ENCODE measurements at regions not wholly inside any gene's neighbourhood (a gene's known extent, or its start where the extent isn't known, plus 50 kb on each side); places are given as distances from the start of the nearest gene placed in this dataset.

DNA sequence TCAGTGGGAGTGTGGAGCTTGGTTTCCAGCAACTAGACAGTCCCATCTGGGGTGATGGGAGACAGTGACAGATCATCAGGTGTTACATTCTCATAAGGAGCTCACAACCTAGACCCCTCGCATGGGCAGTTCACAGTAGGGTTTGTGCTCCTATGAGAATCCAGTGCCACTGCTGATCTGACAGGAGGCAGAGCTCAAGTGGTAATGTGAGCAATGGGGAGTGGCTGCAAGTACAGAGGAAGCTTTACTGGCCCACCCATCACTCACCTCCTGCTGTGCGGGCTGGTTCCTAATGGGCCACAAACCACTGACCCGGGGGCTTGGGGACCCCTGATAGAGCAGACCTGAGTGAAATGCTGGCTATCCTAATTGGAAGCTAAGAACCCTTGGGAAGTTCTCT, 242.8 kb downstream of the BAMBI start:
- H3K27ac ChIP-seq = no peak overlapping the region
- no peak for TF ChIP-seq POLR2A (IDR thresholded peaks at IDR 0.05)
- TF ChIP-seq, protein P1, sequence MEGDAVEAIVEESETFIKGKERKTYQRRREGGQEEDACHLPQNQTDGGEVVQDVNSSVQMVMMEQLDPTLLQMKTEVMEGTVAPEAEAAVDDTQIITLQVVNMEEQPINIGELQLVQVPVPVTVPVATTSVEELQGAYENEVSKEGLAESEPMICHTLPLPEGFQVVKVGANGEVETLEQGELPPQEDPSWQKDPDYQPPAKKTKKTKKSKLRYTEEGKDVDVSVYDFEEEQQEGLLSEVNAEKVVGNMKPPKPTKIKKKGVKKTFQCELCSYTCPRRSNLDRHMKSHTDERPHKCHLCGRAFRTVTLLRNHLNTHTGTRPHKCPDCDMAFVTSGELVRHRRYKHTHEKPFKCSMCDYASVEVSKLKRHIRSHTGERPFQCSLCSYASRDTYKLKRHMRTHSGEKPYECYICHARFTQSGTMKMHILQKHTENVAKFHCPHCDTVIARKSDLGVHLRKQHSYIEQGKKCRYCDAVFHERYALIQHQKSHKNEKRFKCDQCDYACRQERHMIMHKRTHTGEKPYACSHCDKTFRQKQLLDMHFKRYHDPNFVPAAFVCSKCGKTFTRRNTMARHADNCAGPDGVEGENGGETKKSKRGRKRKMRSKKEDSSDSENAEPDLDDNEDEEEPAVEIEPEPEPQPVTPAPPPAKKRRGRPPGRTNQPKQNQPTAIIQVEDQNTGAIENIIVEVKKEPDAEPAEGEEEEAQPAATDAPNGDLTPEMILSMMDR (IDR thresholded peaks at IDR 0.05) = no peak
- 70 to 76% methylated on average over 3 of the region's 3 CpGs for WGBS, 2 donors
- DNase-seq (no peak), ATAC-seq (no peak)
- no peaks in the 10 kb centered on the region for H3K27me3 ChIP-seq
- H3K4me3 ChIP-seq = no peak overlapping the region
- H3K9me3 ChIP-seq = no peaks in the 10 kb centered on the region
- peaks cover 10% of the 10 kb centered on the region for H3K4me1 ChIP-seq
- intact Hi-C loops (cut with DNase I) = no loop called here
- H3K36me3 ChIP-seq (replicated peaks in 1 of 2; ENCODE audit: insufficient read depth in 1 of 2, low read depth in 2 of 2) = no peaks in the 10 kb centered on the region

DNA sequence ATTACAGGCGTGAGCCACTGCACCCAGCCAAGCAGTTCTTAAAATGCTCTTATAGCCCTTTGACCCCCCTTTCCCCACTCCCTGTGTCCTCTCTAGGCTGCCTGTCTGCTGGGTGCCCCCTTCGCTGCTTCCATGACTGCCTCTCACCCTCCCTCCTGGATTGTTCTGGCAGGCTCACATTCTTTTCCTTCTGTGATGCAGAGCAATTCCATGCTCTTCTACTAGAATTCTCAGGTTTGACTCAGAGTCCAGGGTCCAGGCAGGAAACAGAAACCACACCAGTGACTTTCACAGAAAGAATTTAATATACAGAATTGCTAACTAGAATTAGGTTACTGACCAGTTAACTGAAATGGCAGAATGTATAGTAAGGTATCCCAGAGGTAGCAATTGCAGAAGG, 244.8 kb downstream of the BAMBI start:
- no peak for ATAC-seq
- Histone ChIP-seq H3K36me3 (replicated peaks in 1 of 2; ENCODE audit: insufficient read depth in 1 of 2, low read depth in 2 of 2) (no peaks in the 10 kb centered on the region), H3K27ac (no peak overlapping the region), H3K9me3 (no peaks in the 10 kb centered on the region), H3K4me3 (no peak overlapping the region), H3K27me3 (no peaks in the 10 kb centered on the region), H3K4me1 (no peaks in the 10 kb centered on the region)
- no peak for DNase-seq
- TF ChIP-seq POLR2A (IDR thresholded peaks at IDR 0.05) = no peak
- TF ChIP-seq, protein P1 (IDR thresholded peaks at IDR 0.05) = no peak
- intact Hi-C loops (cut with DNase I) = no loop called here
- 83 to 91% methylated on average over 2 of the region's 2 CpGs for WGBS, 2 donors

DNA sequence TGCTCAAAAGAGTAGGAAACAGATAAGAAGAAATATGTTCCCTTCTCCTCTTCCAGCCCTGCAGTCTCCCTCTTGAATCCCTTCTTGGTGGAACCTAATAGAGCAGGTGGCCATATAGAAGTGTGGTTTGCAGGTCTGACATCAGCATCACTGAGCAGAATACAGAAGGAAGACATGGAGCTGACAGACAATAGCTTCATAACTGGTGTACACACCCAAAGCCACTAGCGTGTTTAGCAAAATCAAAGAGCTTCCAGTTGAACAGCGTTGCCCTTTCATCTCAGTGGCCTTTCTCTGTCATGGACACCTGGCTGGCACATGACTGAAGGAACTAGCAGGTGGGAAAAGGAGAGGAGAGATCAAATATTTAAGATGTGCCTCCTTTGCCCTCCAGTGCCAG, 245.5 kb downstream of the BAMBI start:
- no peaks in the 10 kb centered on the region for H3K27me3 ChIP-seq
- no peak overlapping the region for H3K4me3 ChIP-seq
- TF ChIP-seq, protein P1 (IDR thresholded peaks at IDR 0.05) = no peak
- TF ChIP-seq POLR2A (IDR thresholded peaks at IDR 0.05) = no peak
- no peak overlapping the region for H3K27ac ChIP-seq
- no peaks in the 10 kb centered on the region for H3K36me3 ChIP-seq (replicated peaks in 1 of 2; ENCODE audit: insufficient read depth in 1 of 2, low read depth in 2 of 2)
- no peak for DNase-seq
- H3K4me1 ChIP-seq = no peaks in the 10 kb centered on the region
- 64 to 91% methylated on average over 2 of the region's 2 CpGs for WGBS, 2 donors
- H3K9me3 ChIP-seq = no peaks in the 10 kb centered on the region
- intact Hi-C loops (cut with DNase I) = no loop called here
- ATAC-seq = no peak

DNA sequence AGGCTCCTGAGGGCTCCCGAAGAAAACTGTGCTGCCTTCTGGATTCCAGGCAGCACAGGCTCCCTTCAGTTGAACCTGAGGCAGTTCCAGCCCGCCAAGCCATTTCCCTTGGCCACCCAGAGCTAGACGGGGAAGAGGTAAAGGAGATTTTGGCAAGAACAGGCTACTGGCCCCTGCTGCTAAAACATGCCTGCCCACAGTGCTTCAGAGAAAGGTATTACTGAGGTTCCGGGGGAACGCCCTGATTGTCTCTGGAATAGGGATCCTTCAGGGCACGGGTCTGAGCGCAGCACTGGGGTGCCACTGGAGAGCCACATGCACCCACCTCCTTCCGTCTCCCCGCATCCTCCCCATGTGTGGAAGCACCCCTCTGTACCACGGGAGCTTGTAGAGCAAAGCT, 247.4 kb downstream of the BAMBI start:
- H3K9me3 ChIP-seq = peaks cover 0 to 1% (median 0%) of the 10 kb centered on the region in 3 donors
- no peak for TF ChIP-seq POLR2A (IDR thresholded peaks at IDR 0.05)
- TF ChIP-seq, protein P1 (IDR thresholded peaks at IDR 0.05) = no peak
- no peaks in the 10 kb centered on the region for H3K36me3 ChIP-seq (replicated peaks in 1 of 2; ENCODE audit: insufficient read depth in 1 of 2, low read depth in 2 of 2)
- WGBS, 2 donors = 62 to 81% methylated on average over 10 of the region's 10 CpGs
- DNase-seq (no peak), ATAC-seq (no peak)
- intact Hi-C loops (cut with DNase I) = no loop called here
- no peak overlapping the region for H3K4me3 ChIP-seq
- no peaks in the 10 kb centered on the region for H3K4me1 ChIP-seq
- no peaks in the 10 kb centered on the region for H3K27me3 ChIP-seq
- no peak overlapping the region for H3K27ac ChIP-seq

DNA sequence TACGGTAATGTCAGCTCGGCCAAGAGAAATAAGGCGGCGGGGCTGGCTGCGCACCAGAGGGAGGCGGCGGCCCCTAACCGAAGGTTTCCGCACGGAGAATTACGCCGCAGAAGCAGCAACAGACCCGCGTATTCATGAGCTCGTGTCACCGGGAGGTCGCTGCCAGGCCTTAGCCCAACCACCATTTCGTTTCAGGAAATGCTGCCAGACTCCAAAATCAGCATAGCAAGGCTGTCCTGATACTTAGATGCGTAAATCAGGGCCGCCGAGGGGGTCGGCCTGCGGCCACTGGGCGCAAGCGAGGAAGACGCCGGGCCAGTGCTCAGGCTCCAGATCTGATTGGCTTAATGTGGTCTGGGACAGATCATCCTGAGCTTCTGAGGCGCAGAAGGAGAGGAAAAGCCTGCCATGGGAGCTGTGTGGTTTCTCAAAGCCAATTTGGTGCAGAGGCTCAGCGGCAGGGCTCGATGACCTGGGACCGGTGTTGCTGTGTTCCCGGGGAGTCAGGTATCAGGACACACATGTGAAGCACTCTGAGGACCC, 247.9 kb downstream of the BAMBI start:
- peaks cover 0 to 3% (median 0%) of the 10 kb centered on the region in 3 donors for H3K9me3 ChIP-seq
- DNase-seq (no peak), ATAC-seq (no peak)
- TF ChIP-seq, protein P1 (IDR thresholded peaks at IDR 0.05) = no peak
- no peak for TF ChIP-seq POLR2A (IDR thresholded peaks at IDR 0.05)
- WGBS, 2 donors = 59 to 76% methylated on average over 28 to 32 of the region's 32 CpGs
- intact Hi-C loops (cut with DNase I) = no loop called here
- H3K4me3 ChIP-seq = no peak overlapping the region
- no peak overlapping the region for H3K27ac ChIP-seq
- H3K4me1 ChIP-seq = no peaks in the 10 kb centered on the region
- no peaks in the 10 kb centered on the region for H3K27me3 ChIP-seq
- no peaks in the 10 kb centered on the region for H3K36me3 ChIP-seq (replicated peaks in 1 of 2; ENCODE audit: insufficient read depth in 1 of 2, low read depth in 2 of 2)
